ENCODE measurements at regions not wholly inside any gene's neighbourhood (a gene's known extent, or its start where the extent isn't known, plus 50 kb on each side); places are given as distances from the start of the nearest gene placed in this dataset.

- H3K27me3 ChIP-seq = no peaks in the 10 kb centered on the region
- no peaks in the 10 kb centered on the region for H3K4me1 ChIP-seq (ENCODE audit: control insufficient read depth in 1 of 2, insufficient read depth in 1 of 2, low read depth in 1 of 2, low read length in 1 of 2)
- no peak for TF ChIP-seq CTCF (IDR thresholded peaks at IDR 0.05)
- H3K36me3 ChIP-seq = no peaks in the 10 kb centered on the region
- H3K4me3 ChIP-seq (ENCODE audit: low read depth in 1 of 2, low read length in 1 of 2) = no peak overlapping the region
- H3K9me3 ChIP-seq = no peaks in the 10 kb centered on the region
- H3K27ac ChIP-seq = no peak overlapping the region
These were observed 252.7 kb upstream of the AZI2 start for GRCh38 chr3:28601291-28601690.

- no peak for TF ChIP-seq CTCF (IDR thresholded peaks at IDR 0.05)
- Histone ChIP-seq H3K4me3 (ENCODE audit: low read depth in 1 of 2, low read length in 1 of 2) (no peak overlapping the region), H3K27me3 (no peaks in the 10 kb centered on the region), H3K4me1 (ENCODE audit: control insufficient read depth in 1 of 2, insufficient read depth in 1 of 2, low read depth in 1 of 2, low read length in 1 of 2) (no peaks in the 10 kb centered on the region), H3K9me3 (no peaks in the 10 kb centered on the region), H3K27ac (no peak overlapping the region), H3K36me3 (no peaks in the 10 kb centered on the region)
These were observed 257.7 kb upstream of the AZI2 start for GRCh38 chr3:28606283-28606682.

GRCh38 chr3:28612232-28612631, 263.6 kb upstream of the AZI2 start:
- H3K4me1 ChIP-seq (ENCODE audit: control insufficient read depth in 1 of 2, insufficient read depth in 1 of 2, low read depth in 1 of 2, low read length in 1 of 2) = no peaks in the 10 kb centered on the region
- H3K4me3 ChIP-seq (ENCODE audit: low read depth in 1 of 2, low read length in 1 of 2) = no peak overlapping the region
- H3K9me3 ChIP-seq = no peaks in the 10 kb centered on the region
- TF ChIP-seq CTCF (IDR thresholded peaks at IDR 0.05) = no peak
- no peak overlapping the region for H3K27ac ChIP-seq
- no peaks in the 10 kb centered on the region for H3K36me3 ChIP-seq
- H3K27me3 ChIP-seq = no peaks in the 10 kb centered on the region

GRCh38 chr3:28613511-28614106, 265.0 kb upstream of the AZI2 start:
- Histone ChIP-seq H3K9me3 (no peaks in the 10 kb centered on the region), H3K4me3 (ENCODE audit: low read depth in 1 of 2, low read length in 1 of 2) (no peak overlapping the region), H3K27me3 (no peaks in the 10 kb centered on the region), H3K36me3 (no peaks in the 10 kb centered on the region), H3K27ac (no peak overlapping the region), H3K4me1 (ENCODE audit: control insufficient read depth in 1 of 2, insufficient read depth in 1 of 2, low read depth in 1 of 2, low read length in 1 of 2) (no peaks in the 10 kb centered on the region)
- no peak for TF ChIP-seq CTCF (IDR thresholded peaks at IDR 0.05)

GRCh38 chr3:28615071-28615470, 266.4 kb upstream of the AZI2 start:
- Histone ChIP-seq H3K4me3 (ENCODE audit: low read depth in 1 of 2, low read length in 1 of 2) (no peak overlapping the region), H3K4me1 (ENCODE audit: control insufficient read depth in 1 of 2, insufficient read depth in 1 of 2, low read depth in 1 of 2, low read length in 1 of 2) (no peaks in the 10 kb centered on the region), H3K27me3 (no peaks in the 10 kb centered on the region), H3K36me3 (no peaks in the 10 kb centered on the region), H3K27ac (no peak overlapping the region), H3K9me3 (no peaks in the 10 kb centered on the region)
- TF ChIP-seq CTCF (IDR thresholded peaks at IDR 0.05) = no peak

- no peaks in the 10 kb centered on the region for H3K36me3 ChIP-seq
- no peak for TF ChIP-seq CTCF (IDR thresholded peaks at IDR 0.05)
These were observed 267.3 kb upstream of the AZI2 start for GRCh38 chr3:28615971-28616370.

More at GRCh38 chr3:28615971-28616370, 267.3 kb upstream of the AZI2 start:
- Histone ChIP-seq H3K9me3 (no peaks in the 10 kb centered on the region), H3K4me3 (ENCODE audit: low read depth in 1 of 2, low read length in 1 of 2) (no peak overlapping the region), H3K27me3 (no peaks in the 10 kb centered on the region), H3K27ac (no peak overlapping the region), H3K4me1 (ENCODE audit: control insufficient read depth in 1 of 2, insufficient read depth in 1 of 2, low read depth in 1 of 2, low read length in 1 of 2) (no peaks in the 10 kb centered on the region)
